Keratinocyte (primary cell): ENCODE measurements at regions not wholly inside any gene's neighbourhood (a gene's known extent, or its start where the extent isn't known, plus 50 kb on each side); places are given as distances from the start of the nearest gene placed in this dataset.

ENCODE experiments used
- CTCF ChIP-seq, 3 experiments: IDR thresholded peaks in 1 of 3; conservative IDR thresholded peaks in 1 of 3; optimal IDR thresholded peaks in 1 of 3; 2 replicates in 2 of 3; 3 replicates in 1 of 3; pipeline versions ENCODE3 to v1.5.1; 2011; ENCODE audit warnings: low read length in 3 of 3, mild to moderate bottlenecking in 3 of 3, moderate library complexity in 2 of 3, control low read depth in 1 of 3, inconsistent platforms in 1 of 3; ENCODE audit not compliant: insufficient read depth in 2 of 3; ENCODE audit errors: extremely low read depth in 1 of 3
- EZH2 ChIP-seq: IDR thresholded peaks from one replicate; pipeline ENCODE4 v1.6.1; 2012; ENCODE audit warnings: inconsistent platforms, mild to moderate bottlenecking, low read length, moderate library complexity

- TF ChIP-seq CTCF (optimal IDR thresholded peaks at IDR 0.05 in 1 of 3, IDR thresholded peaks at IDR 0.05 in 1 of 3, conservative IDR thresholded peaks at IDR 0.05 in 1 of 3; ENCODE audit: extremely low read depth in 1 of 3, insufficient read depth in 2 of 3, low read length in 3 of 3) (no peak), EZH2 (no peak)
Measured at GRCh38 chr13:85170372-85170771, 628.8 kb downstream of the SLITRK6 start.
